ENCODE measurements at regions not wholly inside any gene's neighbourhood (a gene's known extent, or its start where the extent isn't known, plus 50 kb on each side); places are given as distances from the start of the nearest gene placed in this dataset.
"Not testable (repeated sequence)": the region's sequence is repeated elsewhere in the genome, so short reads cannot be mapped to it uniquely, and the experiment has no call there.

DNA sequence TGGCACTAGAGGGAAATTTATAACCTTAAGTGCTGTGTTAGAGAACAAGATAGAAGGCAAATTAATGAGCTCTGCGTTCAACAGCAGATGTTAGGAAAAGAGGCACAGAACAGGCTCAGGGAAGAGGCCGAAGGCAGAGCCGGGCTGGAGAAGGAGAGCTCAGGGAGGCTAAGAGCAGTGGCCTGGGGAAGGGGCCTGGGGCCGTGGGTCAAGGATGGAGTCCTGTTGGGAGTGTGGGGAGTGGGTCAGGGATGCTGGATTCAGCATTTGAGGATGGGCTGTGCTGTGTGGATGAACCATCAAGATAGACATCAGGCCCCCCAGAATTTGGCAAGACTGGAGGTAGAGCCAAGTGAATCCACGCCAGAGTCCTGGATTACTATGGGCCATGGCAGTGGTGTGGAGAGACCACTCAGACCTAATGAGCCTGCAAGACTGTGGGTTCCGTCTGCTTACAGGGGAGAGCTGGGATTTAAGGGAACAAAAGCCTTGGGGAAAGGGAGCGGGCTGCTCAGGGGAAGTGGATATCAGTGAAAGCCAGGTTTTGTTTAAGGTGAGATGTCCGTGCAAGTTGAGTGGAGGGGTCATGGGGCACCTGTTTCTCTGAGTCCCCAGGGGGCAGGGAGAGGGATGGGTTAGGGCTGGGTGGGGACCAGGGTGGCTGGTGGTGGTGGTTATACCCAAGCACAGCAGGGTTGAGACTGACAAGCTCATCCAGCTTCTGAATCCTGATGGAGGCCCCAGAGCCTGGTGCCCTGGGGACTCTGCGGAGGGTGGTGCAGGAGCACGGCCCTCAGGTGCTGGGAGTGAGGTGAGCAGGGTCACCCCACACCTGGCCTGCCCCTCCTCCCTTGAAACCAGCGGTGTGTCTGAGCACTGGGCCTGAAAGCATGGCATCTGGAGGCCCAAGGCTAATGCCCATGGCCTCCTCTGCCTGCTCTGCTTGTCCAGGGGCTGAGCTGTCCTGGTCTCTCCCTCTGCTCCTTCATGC, 101.7 kb downstream of the BMS1 start:
- DNase-seq (ENCODE audit: low read depth): no peak

DNA sequence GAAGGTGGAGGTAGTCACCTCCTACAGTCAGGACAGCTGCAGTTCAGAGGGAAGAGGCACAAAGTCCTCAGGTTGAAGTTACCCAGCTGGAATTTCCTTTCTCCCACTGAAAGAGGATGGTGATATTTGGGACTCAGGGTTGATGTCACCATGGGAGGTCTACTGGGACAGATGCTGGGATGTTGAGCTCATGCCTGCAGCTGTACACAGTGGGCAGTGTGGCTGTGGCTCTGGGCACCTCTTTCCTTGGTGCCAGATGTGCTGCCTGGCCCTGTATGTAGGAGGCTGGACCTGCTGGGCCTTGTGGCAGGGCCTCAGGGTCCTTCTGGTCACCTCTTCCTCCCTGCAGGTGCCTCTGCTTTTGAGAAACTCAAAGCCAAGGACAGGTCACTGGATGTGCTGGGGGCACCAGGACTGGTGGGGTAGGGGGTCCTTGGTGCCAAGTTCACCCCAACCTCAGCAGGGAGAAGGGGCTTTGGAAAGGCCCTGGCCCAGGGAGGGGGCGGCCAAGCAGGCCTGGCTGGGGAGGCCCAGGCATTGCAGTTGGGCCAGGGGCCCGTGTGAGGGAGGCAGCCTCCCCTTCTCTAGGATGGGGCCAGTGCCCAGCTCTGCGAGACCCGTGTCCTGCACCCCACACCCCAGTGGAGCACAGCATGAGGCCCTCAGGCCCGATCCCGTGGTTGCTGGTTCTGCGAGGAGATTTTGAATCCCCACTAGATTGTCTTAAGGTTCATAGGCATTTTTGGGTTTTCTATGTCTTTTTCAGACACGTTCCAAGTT, 103.1 kb downstream of the BMS1 start:
- DNase-seq (ENCODE audit: low read depth): no peak

DNA sequence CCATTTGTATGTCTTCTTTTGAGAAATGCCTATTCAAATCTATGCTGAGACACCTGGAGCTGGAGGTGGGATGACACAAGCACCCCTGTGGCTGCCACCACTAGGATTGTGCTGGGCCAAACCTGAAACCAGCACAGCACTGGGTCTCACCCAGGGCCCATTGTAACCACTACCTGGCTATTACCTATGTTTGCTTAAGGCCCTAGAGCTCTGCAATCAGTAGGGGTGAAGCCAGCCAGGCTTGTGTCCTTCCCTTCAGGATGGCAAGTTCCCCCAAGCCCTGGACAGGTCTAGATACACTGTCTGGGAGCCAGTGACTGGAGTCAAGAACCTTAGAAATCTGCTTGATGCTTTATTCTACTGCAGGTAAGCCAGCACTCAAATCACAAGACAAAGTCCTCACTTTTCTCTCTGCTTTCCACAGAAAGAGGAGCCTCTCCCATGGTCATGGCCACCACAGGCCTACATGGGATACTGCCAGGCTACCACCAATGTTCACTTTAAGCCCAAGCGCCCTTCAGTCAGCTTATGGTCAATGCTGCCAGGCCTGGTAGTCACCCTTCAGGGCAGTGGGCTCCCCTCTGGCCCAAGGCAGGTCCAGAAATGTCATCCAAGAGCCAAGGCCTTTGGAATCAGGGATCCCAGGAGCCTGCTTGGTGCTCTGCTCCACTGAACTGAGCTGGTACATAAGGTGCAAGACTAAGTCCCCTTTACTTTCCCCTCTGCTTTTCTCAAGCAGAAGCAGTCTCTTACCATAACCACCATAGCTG, 105.3 kb downstream of the BMS1 start:
- no peak for DNase-seq (ENCODE audit: low read depth)

DNA sequence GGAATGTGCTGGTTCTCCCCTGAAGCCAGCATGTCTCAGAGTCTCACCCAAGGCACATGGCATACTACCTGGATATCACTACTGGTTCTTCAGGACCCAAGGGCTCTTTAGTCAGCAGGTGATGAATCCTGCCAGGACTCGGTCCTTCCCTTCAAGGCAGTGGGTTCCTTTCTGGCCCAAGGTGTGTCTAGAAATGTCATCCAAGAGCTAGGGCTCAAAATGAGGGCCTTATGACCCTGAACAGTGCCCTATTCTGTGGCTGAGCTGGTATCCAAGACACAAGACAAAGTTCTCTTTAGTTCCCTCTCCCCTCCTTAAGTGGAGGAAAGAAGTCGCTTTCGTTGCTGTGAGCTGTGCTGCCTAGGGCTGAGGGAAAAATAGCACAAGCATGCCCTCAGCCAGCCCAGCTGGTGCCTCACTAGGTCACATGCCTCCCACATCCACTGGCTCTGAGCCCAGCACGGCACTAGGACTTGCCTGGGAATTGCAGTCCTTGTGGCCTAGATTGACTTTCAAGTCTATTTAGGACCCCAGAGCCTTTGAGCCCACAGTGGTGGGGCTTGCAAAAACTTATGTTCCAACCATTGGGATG, 106.0 kb downstream of the BMS1 start:
- no peak for DNase-seq (ENCODE audit: low read depth)

DNA sequence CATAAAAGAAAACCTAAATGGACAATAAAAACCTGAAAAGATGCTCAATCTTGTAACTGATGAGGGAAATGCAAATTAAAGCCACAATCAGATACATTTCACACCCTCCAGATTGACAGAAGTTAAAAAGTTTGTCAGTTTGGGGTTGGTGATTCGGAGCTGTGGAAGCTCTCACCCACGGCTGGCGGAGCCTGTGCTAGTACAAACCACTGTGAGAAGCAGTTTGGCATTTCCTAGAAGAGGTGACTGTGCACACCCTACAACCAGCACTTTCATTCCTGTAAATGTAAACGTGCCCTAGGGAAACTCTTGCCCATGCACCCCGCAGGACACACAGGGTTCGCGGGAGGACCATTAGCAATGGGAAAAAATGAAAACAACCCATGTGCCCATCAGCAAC, 114.1 kb downstream of the BMS1 start:
- no peak for DNase-seq (ENCODE audit: low read depth)

DNA sequence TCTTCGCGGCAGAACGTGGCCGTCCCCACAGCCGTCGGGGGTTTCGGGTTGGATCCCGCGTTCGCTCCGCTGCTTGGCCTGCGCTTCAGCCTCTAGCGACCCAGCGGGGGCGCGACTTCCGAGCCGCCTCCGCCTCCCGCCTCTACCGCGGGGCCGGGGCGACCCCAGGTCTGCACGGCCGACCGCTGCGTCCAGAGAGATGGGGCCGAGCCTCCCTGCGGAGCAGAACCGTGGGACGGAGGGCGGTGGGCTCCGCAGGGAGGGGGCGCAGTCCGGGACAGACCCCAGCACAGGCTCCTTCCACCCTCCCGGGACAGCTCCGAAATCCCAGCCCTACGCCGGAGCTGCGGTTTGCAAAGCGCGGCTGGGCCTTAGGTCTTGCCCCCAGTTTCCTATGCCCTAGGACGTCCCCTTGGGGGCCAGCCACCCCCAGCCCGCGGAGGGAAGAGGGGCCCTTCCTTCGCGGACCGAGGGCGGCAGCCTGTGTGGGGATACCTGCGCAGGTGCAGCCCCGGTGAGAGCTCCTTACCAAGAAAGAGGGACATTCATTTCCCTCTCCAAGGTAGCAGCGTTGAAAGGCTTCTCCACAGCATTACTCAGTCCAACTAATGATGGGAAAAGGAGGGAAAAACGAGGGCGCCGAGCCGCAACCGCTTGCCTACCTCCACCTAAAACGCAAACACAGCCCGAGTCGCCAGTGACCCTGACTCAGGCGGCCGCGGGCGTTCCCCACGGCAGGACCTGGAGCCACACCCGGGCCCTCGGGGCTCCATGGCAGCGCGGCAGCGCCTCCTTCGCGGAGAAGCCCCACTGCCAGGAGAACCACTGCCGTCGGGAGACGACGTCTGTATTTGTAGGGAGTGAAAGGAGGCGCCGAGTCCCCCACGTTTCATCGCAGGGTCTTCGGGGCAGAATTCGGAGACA, 115.7 kb downstream of the BMS1 start:
- DNase-seq (ENCODE audit: low read depth): no peak

DNA sequence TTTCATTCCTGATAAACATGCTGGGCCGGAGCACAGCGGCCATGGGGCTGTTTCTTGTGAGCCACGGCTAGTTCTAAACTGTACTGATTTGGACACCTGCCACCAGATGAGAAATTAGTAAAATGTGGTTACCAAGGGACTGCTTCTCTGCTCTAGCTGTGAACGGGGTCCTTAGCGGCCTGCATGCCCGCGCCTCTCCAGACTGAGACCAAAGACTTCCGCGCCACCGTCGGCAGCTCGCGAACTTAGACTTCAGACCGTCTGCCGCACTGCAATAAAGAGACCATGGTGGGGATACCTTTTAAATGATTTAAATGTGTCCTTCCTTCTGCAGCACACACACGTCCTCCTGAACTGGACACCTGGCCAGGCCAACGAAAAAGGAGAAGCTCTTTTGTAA, 116.4 kb downstream of the BMS1 start:
- DNase-seq (ENCODE audit: low read depth): no peak

DNA sequence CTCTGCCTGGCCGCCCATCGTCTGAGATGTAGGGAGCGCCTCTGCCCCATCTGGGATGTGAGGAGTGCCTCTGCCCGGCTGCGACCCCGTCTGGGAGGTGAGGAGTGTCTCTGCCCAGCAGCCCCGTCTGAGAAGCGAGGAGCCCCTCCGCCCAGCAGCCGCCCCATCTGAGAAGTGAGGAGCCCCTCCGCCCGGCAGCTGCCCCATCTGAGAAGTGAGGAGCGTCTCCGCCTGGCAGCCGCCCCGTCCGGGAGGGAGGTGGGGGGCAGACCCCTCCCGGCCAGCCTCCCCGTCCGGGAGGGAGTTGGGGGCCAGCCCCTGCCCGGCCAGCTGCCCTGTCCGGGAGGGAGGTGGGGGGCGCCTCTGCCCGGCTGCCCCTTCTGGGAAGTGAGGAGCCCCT, 117.8 kb downstream of the BMS1 start:
- DNase-seq (ENCODE audit: low read depth): not testable (repeated sequence)

DNA sequence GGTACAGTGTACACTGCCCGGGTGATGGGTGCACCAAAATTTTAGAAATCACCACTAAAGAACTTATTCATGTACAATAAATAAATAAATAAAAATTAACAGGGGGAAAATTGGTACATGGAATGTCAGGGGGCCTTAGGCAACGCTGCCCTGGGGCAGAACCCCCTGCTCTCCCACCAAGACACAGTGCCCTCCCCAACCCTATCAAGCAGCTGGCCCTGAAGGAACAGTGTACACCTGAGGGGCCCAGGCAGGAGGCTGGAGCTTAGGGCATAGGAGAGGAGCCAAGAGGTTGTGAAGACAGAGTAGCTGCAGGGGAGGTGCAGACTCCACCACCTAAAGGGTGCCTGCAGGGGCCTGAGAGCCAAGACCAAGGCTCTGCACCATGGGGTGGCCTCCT, 128.8 kb downstream of the BMS1 start:
- no peak for DNase-seq (ENCODE audit: low read depth)

DNA sequence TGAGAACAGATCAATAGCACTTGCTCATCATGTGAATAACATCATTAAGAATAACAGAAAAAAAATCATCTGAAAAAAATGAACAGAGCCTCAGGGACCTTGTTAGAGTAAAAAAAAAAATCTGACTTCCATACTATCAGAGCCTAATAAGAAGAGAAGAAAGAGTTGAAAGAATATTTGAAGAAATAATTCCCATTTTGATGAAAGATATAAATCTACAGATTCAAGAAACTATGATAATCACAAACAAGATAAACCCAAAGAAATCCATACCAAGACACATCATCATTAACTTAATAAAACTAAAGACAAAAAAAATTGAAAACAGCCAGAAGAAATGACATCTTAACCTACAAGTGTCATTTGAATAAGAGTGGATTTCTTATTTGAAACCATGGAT, 134.4 kb downstream of the BMS1 start:
- DNase-seq (ENCODE audit: low read depth): no peak

DNA sequence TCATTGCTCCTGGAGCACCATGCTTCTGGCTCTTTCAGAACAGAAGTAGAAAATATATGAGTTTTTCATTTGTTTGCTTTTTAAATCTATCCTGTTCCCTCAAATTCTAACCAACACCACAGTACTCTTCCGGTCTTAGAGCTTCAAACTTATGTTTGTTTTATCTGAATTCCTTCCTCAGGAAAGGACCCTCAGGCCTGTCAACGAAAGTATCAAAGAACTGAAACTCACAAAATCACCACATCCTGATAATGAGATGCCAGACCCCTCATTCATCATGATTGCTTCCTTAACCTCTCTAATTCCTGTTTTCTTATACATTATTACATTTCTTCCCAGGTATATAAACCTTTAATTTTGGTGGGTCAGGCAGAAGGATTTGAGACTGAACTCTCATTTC, 135.2 kb downstream of the BMS1 start:
- no peak for DNase-seq (ENCODE audit: low read depth)

DNA sequence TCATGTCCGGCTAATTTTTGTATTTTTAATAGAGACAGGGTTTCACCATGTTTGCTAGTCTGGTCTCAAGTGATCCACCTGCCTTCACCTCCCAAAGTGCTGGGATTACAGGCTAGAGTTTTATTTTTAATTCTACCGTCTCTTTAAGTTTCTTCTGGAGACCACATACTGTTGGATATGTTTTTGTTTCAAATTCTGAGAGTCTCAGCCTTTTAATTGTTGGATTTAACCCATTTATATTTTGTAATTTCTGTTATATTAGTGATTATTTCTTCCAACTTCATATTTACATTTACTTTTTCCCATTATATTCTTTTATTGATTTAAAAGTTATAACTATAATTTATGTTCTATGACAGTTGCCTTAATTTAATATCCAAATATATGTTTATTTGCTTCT, 139.4 kb downstream of the BMS1 start:
- DNase-seq (ENCODE audit: low read depth): no peak

DNA sequence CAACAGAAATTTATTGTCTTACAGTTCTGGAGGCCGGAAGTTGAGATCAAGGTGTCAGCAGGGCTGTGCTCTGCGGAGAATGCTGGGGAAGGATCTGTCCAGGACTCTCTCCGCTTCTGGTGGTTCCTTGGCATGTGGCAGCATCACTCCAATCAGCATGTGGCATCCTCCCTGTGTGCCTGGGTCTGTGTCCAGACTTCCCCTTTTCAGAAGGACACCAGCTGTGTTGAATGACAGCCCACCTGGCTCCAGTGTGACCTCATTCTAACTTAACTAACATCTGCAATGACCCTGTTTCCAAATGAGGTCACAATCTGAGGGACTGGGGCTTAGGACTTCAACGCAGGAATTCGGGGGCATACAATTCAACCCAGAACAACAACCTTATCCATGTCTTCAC, 141.9 kb downstream of the BMS1 start:
- no peak for DNase-seq (ENCODE audit: low read depth)

DNA sequence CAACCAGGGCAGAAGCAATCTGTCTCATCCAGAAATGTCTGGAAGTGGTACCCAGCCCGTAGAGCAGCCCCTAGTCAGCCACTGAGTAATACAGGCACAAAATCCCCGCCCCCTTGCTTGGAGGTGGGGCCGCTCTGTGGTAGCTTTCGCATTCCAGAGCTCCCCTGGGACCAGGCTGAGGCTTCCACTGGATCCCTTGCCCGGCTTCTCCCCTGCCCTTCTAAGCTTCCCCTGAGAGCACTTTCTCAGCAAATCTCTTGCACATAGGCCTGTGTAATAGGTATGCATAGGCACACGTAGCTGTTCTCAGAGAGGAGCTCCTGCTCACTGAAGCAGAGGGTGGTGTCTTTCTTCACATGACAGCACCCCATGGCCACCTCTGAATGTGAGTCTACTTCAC, 144.2 kb downstream of the BMS1 start:
- DNase-seq (ENCODE audit: low read depth): no peak

DNA sequence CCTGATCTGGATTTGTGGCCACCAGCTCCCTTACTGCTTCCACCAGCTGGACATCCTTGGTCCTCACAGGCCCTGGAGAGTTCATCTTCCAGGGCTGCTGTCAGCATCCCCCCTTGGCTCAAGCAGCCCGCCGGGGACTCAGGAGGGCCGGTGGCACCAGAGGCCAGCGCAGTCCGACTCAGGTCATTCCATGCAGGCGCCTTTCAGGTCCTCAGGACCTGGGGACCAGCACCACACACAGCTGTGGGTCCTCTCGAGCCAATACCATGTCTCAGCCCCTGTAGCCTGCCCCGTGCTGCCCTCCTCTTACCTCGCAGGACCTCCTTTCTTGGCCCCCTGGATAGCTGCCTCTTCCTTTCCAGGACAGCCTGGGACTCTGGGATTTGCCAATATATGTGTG, 145.5 kb downstream of the BMS1 start:
- DNase-seq (ENCODE audit: low read depth): no peak

DNA sequence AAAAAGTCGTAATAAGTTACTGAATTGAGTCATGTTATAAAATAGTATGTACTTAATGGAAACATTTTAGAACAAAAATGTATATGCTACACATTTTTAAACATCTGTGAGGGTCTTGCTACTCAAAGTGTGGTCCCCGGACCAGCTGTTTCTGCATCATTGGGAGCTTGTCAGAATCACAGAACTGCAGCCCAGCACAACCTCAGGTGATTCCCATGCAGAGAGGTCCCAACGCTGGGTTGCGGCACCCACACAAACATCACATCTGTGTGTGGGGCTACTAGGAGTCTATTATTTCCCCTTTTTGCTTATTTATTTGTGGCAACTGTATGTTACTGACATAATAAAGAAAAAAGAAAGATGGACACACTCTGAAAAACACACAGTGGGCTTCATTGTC, 146.6 kb downstream of the BMS1 start:
- DNase-seq (ENCODE audit: low read depth): no peak

DNA sequence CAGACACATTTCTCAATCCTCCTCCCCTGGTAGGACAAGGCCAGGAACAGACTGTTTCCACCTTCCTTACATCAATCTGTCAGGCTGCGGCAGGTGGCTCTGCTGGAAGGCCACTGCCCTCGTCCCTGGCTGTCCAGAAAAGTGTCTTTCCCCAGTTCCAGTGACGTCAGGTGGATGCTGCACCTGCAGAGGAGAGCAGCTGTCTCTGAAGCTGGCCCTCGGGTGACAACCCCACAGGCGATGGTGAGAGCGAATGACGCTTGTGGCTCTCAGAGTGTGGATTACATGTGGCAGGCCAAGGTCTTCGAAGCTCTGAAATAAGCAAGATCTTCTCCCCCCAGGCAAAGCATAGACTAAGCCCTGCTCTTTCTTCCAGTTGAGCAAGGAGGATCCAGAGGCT, 146.9 kb upstream of the RET start:
- DNase-seq (ENCODE audit: low read depth): no peak

DNA sequence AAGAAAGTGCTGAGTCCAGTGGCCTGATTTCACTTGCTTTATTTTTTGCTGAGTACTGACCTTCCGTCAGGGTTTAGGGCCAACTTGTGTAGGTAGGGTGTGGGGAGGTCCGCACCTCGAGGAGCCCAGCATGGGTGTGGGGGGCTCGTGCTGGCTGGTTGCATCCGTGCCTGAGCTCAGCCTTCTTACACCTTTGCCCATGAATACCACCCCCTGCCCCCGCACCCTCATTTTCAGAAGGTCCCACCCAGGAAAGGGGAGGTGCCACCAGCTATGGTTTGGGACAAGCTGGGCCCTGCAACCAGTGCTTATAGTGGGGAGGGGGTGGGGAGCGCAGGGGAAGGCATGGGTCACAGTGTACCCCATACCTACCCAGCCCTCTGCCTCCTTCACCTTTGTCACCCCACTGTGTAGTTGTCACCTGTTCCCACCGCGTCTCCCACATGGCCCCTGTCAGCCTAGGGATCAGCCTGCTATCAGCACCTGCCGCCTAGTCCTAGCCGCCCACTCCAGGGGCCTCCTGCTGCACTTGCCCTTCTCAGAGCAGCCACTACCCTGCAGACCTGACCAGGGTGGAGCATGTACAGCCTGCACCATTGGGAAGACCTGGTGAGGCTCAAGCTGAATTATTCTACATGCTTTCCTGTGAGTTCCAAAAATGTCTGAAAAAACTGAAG, 146.2 kb upstream of the RET start:
- DNase-seq (ENCODE audit: low read depth): no peak

DNA sequence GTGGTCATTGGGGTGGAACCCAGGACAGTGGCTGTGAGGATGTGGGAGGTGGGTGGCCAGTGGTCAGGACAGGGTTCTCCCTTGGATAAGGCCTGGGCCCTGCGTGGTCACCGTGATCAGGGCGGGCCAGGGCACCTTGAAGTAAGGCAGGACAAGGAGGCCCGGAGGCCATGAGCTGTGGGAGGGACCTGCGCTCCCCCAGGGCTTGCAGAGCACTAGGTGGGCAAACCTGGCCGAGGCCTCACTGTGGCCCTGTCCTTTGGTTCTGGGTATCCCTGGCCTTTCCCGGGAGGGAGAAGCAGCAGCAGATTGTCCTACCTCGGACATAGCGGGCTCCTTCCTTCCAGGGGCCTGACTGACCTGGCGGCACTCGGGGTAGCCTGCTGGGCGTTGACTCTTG, 144.8 kb upstream of the RET start:
- no peak for DNase-seq (ENCODE audit: low read depth)

DNA sequence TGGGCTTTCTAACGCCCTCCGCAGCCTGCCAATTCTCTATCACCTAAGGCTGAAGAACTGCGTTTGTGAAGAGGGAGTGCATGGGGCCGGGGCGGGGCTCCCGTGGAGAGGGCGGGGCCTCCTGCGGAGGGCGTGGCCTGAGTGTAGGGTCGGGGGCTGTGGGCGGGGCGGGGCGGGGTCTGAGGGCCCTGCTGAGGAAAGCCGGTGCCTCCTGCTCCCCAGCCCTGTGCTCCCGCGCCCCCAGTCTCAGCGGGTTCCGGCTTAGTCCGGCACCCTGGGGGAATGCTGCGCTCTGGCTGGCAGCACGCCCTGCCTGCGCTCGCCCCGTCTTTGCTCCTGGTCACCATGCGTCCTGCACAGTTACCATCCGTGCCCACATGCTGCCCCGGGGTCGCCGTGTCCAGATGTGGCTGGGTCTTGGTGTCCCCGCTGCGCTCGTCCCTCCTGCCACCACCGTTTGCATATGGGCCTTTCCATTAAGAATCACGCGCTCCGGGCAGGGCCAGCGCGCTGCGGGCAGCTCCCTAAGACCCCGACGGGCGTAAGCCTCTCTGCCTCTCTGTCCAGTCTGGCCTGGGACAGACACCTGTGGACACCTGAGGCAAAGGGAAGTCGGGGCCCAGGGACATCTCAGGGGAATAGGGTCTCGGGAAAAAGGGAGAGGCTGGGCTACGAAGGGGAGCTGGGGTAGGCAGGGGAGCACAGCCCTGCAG, 144.0 kb upstream of the RET start:
- DNase-seq (ENCODE audit: low read depth): no peak

Measured in iris pigment epithelial cell (primary cell).